HG03039 (cell line): ENCODE measurements at regions not wholly inside any gene's neighbourhood (a gene's known extent, or its start where the extent isn't known, plus 50 kb on each side); places are given as distances from the start of the nearest gene placed in this dataset.
"Not testable (repeated sequence)": the region's sequence is repeated elsewhere in the genome, so short reads cannot be mapped to it uniquely, and the experiment has no call there.

Source experiments
- ATAC-seq: cut with Tn5 transposase; IDR thresholded peaks from one replicate; pipeline ENCODE4 v1.9.1; 2021; ENCODE audit warnings: mild to moderate bottlenecking, moderate library complexity; ENCODE audit not compliant: unreplicated experiment

- no peak for ATAC-seq
These were observed 189.5 kb downstream of the UNC5CL start for GRCh38 chr6:40849546-40849945.

- ATAC-seq: no peak
These were observed 190.0 kb downstream of the UNC5CL start for GRCh38 chr6:40848868-40849514.

GRCh38 chr6:40848038-40848437, 191.0 kb downstream of the UNC5CL start:
- no peak for ATAC-seq

- ATAC-seq: no peak
These were observed 193.5 kb downstream of the UNC5CL start for GRCh38 chr6:40845553-40845952.

GRCh38 chr6:40844246-40844645, 194.8 kb downstream of the UNC5CL start:
- ATAC-seq: no peak

- ATAC-seq: no peak
These were observed 197.3 kb downstream of the UNC5CL start for GRCh38 chr6:40841721-40842120.

- no peak for ATAC-seq
These were observed 206.3 kb downstream of the UNC5CL start for GRCh38 chr6:40832691-40833090.

- no peak for ATAC-seq
These were observed 207.6 kb downstream of the UNC5CL start for GRCh38 chr6:40831381-40831780.

- ATAC-seq: no peak
These were observed 213.9 kb downstream of the UNC5CL start for GRCh38 chr6:40825102-40825501.

GRCh38 chr6:40823917-40824891, 214.8 kb downstream of the UNC5CL start:
- ATAC-seq: not testable (repeated sequence)

GRCh38 chr6:40822619-40823018, 216.4 kb downstream of the UNC5CL start:
- no peak for ATAC-seq

- ATAC-seq: no peak
These were observed 219.7 kb downstream of the UNC5CL start for GRCh38 chr6:40819182-40819834.

GRCh38 chr6:40817369-40817768, 221.7 kb downstream of the UNC5CL start:
- no peak for ATAC-seq

- ATAC-seq: no peak
These were observed 222.4 kb downstream of the UNC5CL start for GRCh38 chr6:40816601-40817000.

GRCh38 chr6:40815731-40816130, 223.3 kb downstream of the UNC5CL start:
- no peak for ATAC-seq

- no peak for ATAC-seq
These were observed 223.0 kb upstream of the LRFN2 start for GRCh38 chr6:40810171-40810570.

- ATAC-seq: no peak
These were observed 222.5 kb upstream of the LRFN2 start for GRCh38 chr6:40809627-40810026.

GRCh38 chr6:40807484-40807883, 220.3 kb upstream of the LRFN2 start:
- ATAC-seq: no peak

GRCh38 chr6:40806256-40806864, 219.2 kb upstream of the LRFN2 start:
- no peak for ATAC-seq

GRCh38 chr6:40805336-40805735, 218.2 kb upstream of the LRFN2 start:
- no peak for ATAC-seq

GRCh38 chr6:40804905-40805304, 217.7 kb upstream of the LRFN2 start:
- no peak for ATAC-seq
